ENCODE measurements at regions not wholly inside any gene's neighbourhood (a gene's known extent, or its start where the extent isn't known, plus 50 kb on each side); places are given as distances from the start of the nearest gene placed in this dataset.
"Not testable (repeated sequence)": the region's sequence is repeated elsewhere in the genome, so short reads cannot be mapped to it uniquely, and the experiment has no call there.

- not testable (repeated sequence) for H3K4me3 ChIP-seq (ENCODE audit: low read depth, low read length)
Observed at GRCh38 chr12:116327992-116328391, 50.5 kb upstream of the MED13L start.

- H3K4me3 ChIP-seq (ENCODE audit: low read depth, low read length) = no peak overlapping the region
Observed at GRCh38 chr12:116331876-116332275, 54.4 kb upstream of the MED13L start.

- H3K4me3 ChIP-seq (ENCODE audit: low read depth, low read length) = no peak overlapping the region
Observed at GRCh38 chr12:116332705-116333380, 55.4 kb upstream of the MED13L start.

- H3K4me3 ChIP-seq (ENCODE audit: low read depth, low read length) = no peak overlapping the region
Observed at GRCh38 chr12:116333402-116333801, 55.9 kb upstream of the MED13L start.

GRCh38 chr12:116336542-116337065 is 59.1 kb upstream of the MED13L start:
- H3K4me3 ChIP-seq (ENCODE audit: low read depth, low read length) = no peak overlapping the region

GRCh38 chr12:116337312-116337711 is 59.8 kb upstream of the MED13L start:
- H3K4me3 ChIP-seq (ENCODE audit: low read depth, low read length) = no peak overlapping the region

- no peak overlapping the region for H3K4me3 ChIP-seq (ENCODE audit: low read depth, low read length)
Observed at GRCh38 chr12:116338064-116338846, 60.8 kb upstream of the MED13L start.

GRCh38 chr12:116339062-116339461 is 61.6 kb upstream of the MED13L start:
- H3K4me3 ChIP-seq (ENCODE audit: low read depth, low read length) = no peak overlapping the region

- H3K4me3 ChIP-seq (ENCODE audit: low read depth, low read length) = no peak overlapping the region
Observed at GRCh38 chr12:116339800-116340371, 62.4 kb upstream of the MED13L start.

- H3K4me3 ChIP-seq (ENCODE audit: low read depth, low read length) = no peak overlapping the region
Observed at GRCh38 chr12:116343331-116343884, 65.9 kb upstream of the MED13L start.

- no peak overlapping the region for H3K4me3 ChIP-seq (ENCODE audit: low read depth, low read length)
Observed at GRCh38 chr12:116346222-116346621, 68.7 kb upstream of the MED13L start.

GRCh38 chr12:116346741-116347140 is 69.2 kb upstream of the MED13L start:
- H3K4me3 ChIP-seq (ENCODE audit: low read depth, low read length) = no peak overlapping the region

- no peak overlapping the region for H3K4me3 ChIP-seq (ENCODE audit: low read depth, low read length)
Observed at GRCh38 chr12:116347265-116347664, 69.8 kb upstream of the MED13L start.

GRCh38 chr12:116352315-116352835 is 74.9 kb upstream of the MED13L start:
- H3K4me3 ChIP-seq (ENCODE audit: low read depth, low read length) = no peak overlapping the region

GRCh38 chr12:116353958-116354357 is 76.5 kb upstream of the MED13L start:
- no peak overlapping the region for H3K4me3 ChIP-seq (ENCODE audit: low read depth, low read length)

- H3K4me3 ChIP-seq (ENCODE audit: low read depth, low read length) = no peak overlapping the region
Observed at GRCh38 chr12:116354534-116354933, 77.0 kb upstream of the MED13L start.

- no peak overlapping the region for H3K4me3 ChIP-seq (ENCODE audit: low read depth, low read length)
Observed at GRCh38 chr12:116354950-116355783, 77.7 kb upstream of the MED13L start.

GRCh38 chr12:116358536-116358892 is 81.0 kb upstream of the MED13L start:
- H3K4me3 ChIP-seq (ENCODE audit: low read depth, low read length) = no peak overlapping the region

- H3K4me3 ChIP-seq (ENCODE audit: low read depth, low read length) = no peak overlapping the region
Observed at GRCh38 chr12:116358893-116359761, 81.6 kb upstream of the MED13L start.
